Panc1 (cell line): ENCODE measurements at regions not wholly inside any gene's neighbourhood (a gene's known extent, or its start where the extent isn't known, plus 50 kb on each side); places are given as distances from the start of the nearest gene placed in this dataset.

ENCODE experiments used
- ATAC-seq: fragments of 200-7000 bp; cut with Tn5 transposase; 2 replicates; pipeline ENCODE4 v1.9.1; 2020; ENCODE audit warnings: mild to moderate bottlenecking, moderate library complexity
- BruUV-seq: library from RNA; stranded (reverse); fragments of 400-500 nt; replicated peaks from 2 replicates; lab custom pipeline; 2021; lab: Mats Ljungman, UMichigan
- CTCF ChIA-PET: fragments of 300-600 bp; sonication (Branson Sonifier 250); formaldehyde crosslinking; loops from one replicate; lab custom pipeline; 2022; ENCODE audit warnings: antibody characterized with exemption; lab: Charles Lee
- POLR2A ChIA-PET: fragments of 300-600 bp; sonication (Branson Sonifier 250); formaldehyde crosslinking; loops from one replicate; lab custom pipeline; 2022; ENCODE audit warnings: antibody characterized with exemption; lab: Charles Lee
- DNase-seq: peaks from one replicate; pipeline ENCODE4 v3.0.0-alpha.2; 2010; ENCODE audit warnings: low read depth, low spot score
- H3K27ac ChIP-seq: 2 replicates; pipeline ENCODE4 v1.5.1; 2011; ENCODE audit warnings: mild to moderate bottlenecking, low read length, inconsistent platforms
- H3K27me3 ChIP-seq: fragments of 200-500 bp; sonication (Bioruptor generic); 2 replicates; pipeline ENCODE4 v1.6.0; 2014; ENCODE audit warnings: low read length, inconsistent platforms; ENCODE audit not compliant: control insufficient read depth, insufficient read depth
- H3K36me3 ChIP-seq: fragments of 200-500 bp; sonication (Bioruptor generic); 2 replicates; pipeline ENCODE4 v1.5.1; 2014; ENCODE audit warnings: inconsistent platforms, mild to moderate bottlenecking, low read length, moderate library complexity; ENCODE audit not compliant: control insufficient read depth, insufficient read depth
- H3K4me1 ChIP-seq: 2 replicates; pipeline ENCODE4 v1.5.1; 2011; ENCODE audit warnings: inconsistent platforms, mild to moderate bottlenecking, low read length, moderate library complexity; ENCODE audit not compliant: control insufficient read depth, insufficient read depth
- H3K4me3 ChIP-seq, 2 experiments: 2 replicates each; pipeline ENCODE4 v1.5.1; 2011 to 2012; ENCODE audit warnings: low read depth in 2 of 2, low read length in 2 of 2, mild to moderate bottlenecking in 2 of 2, inconsistent platforms in 1 of 2, moderate library complexity in 1 of 2
- H3K9me3 ChIP-seq: fragments of 200-500 bp; sonication (Bioruptor generic); 2 replicates; pipeline ENCODE4 v1.5.1; 2014; ENCODE audit warnings: low read depth, mild to moderate bottlenecking, inconsistent platforms, low read length, moderate library complexity; ENCODE audit not compliant: control insufficient read depth, insufficient read depth
- CTCF ChIP-seq: fragments of 450-650 bp; IDR thresholded peaks from 2 replicates; pipeline ENCODE4 v1.5.1; 2017; ENCODE audit warnings: mild to moderate bottlenecking
- POLR2AphosphoS5 ChIP-seq: IDR thresholded peaks from 2 replicates; pipeline ENCODE4 v1.6.1; 2012; ENCODE audit warnings: mild to moderate bottlenecking, low read depth, low read length, moderate library complexity
- REST ChIP-seq, 2 experiments: IDR thresholded peaks; 2 replicates each; pipeline ENCODE4 v1.6.1; 2011 to 2012; ENCODE audit warnings: low read depth in 2 of 2, control low read depth in 1 of 2, low read length in 1 of 2, mild to moderate bottlenecking in 1 of 2, moderate library complexity in 1 of 2; ENCODE audit not compliant: insufficient read depth in 1 of 2
- SIN3A ChIP-seq: IDR thresholded peaks from 2 replicates; pipeline ENCODE4 v1.6.1; 2012; ENCODE audit warnings: low read depth, mild to moderate bottlenecking, low read length, moderate library complexity, borderline replicate concordance; ENCODE audit not compliant: insufficient read depth
- TCF7L2 ChIP-seq: IDR thresholded peaks from 2 replicates; pipeline ENCODE4 v1.6.1; 2011; ENCODE audit warnings: mild to moderate bottlenecking, low read depth, low read length, inconsistent platforms
- in situ Hi-C: cut with HindIII; loops from 2 replicates; pipeline ENCODE4 v1.10.0; 2016; ENCODE audit warnings: low sequenced_read_pairs, low pct_unique_long_range_greater_than_20kb
- intact Hi-C: fragments of 100-400 bp; cut with micrococcal nuclease; formaldehyde crosslinking; loops from one replicate; pipeline ENCODE4 v1.10.0; 2022; ENCODE audit not compliant: unreplicated experiment

- Histone ChIP-seq H3K9me3 (no peaks in the 10 kb centered on the region), H3K36me3 (no peaks in the 10 kb centered on the region), H3K4me3 (no peak overlapping the region), H3K4me1 (no peaks in the 10 kb centered on the region), H3K27me3 (no peaks in the 10 kb centered on the region), H3K27ac (no peak overlapping the region)
- intact Hi-C loops (no loop called here), in situ Hi-C loops (no loop called here)
- ATAC-seq (no peak), DNase-seq (no peak)
- ChIA-PET POLR2A (no interaction called here), CTCF (no interaction called here)
- BruUV-seq = no TSS peak
- TF ChIP-seq SIN3A (no peak), POLR2AphosphoS5 (no peak), TCF7L2 (no peak), CTCF (no peak), REST (IDR thresholded peaks at IDR 0.05; ENCODE audit: insufficient read depth in 1 of 2, low read depth in 2 of 2, low read length in 1 of 2) (no peak)
Measured at GRCh38 chr2:156038021-156038420, 294.5 kb downstream of the NR4A2 start.

GRCh38 chr2:156037482-156037881, 295.0 kb downstream of the NR4A2 start:
- Histone ChIP-seq H3K4me3 (no peak overlapping the region), H3K4me1 (no peaks in the 10 kb centered on the region), H3K36me3 (no peaks in the 10 kb centered on the region), H3K27me3 (no peaks in the 10 kb centered on the region), H3K27ac (no peak overlapping the region), H3K9me3 (no peaks in the 10 kb centered on the region)
- in situ Hi-C loops (no loop called here), intact Hi-C loops (no loop called here)
- ChIA-PET POLR2A (no interaction called here), CTCF (no interaction called here)
- BruUV-seq = no TSS peak
- DNase-seq (no peak), ATAC-seq (no peak)
- no peak for TF ChIP-seq TCF7L2
- no peak for TF ChIP-seq POLR2AphosphoS5
- no peak for TF ChIP-seq SIN3A
- TF ChIP-seq REST (IDR thresholded peaks at IDR 0.05; ENCODE audit: insufficient read depth in 1 of 2, low read depth in 2 of 2, low read length in 1 of 2) = no peak
- TF ChIP-seq CTCF = no peak
